NCI-H446 treated with DMSO at 0.1 percent for 48 hours (cell line): ENCODE measurements at regions not wholly inside any gene's neighbourhood (a gene's known extent, or its start where the extent isn't known, plus 50 kb on each side); places are given as distances from the start of the nearest gene placed in this dataset.
"Not testable (repeated sequence)": the region's sequence is repeated elsewhere in the genome, so short reads cannot be mapped to it uniquely, and the experiment has no call there.

Source experiments
- DNase-seq: peaks from one replicate; lab custom pipeline; 2025; lab: John Stamatoyannopoulos, UW

- DNase-seq = no peak
These were observed 637.1 kb upstream of the CCNG1 start for GRCh38 chr5:162800301-162800700.

DNA sequence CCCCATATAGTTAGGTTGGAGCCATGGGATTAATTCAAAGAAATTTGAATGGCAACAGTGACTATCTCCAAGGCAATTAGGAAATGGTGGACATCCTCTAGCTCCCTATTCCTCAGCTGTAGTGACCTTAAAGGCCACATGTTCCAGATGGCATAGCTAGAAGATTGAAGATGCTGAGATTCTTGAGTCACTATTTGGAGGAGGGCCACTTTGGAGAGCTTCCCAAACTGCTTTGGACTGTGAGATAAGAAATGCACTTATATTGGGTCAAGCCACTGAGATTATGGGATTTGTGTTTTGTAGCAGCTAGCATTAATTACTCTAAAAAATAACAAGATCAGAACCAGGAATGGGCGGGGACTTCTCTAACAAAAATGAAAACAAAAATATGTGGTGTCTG lies 636.2 kb upstream of the CCNG1 start:
- no peak for DNase-seq

GRCh38 chr5:162806195-162806594 lies 631.2 kb upstream of the CCNG1 start:
- DNase-seq = no peak

DNA sequence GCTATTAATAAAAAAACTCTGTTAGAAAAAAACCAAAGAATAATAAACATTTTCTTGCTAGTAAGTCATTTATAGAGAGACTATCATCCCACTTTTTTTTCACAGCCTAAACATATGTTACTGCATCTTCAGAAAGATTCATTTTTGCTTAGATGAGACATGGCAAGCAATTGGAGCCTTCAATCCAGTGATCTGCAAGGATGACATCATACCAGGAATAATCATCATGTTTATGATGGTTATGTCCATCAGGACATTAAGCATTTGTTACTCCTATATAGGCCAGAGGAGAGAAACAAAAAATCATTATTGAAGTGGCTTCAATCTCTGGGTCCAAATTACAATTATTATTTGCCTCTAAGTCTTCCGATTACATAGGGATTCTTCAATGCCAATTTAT lies 626.3 kb upstream of the CCNG1 start:
- DNase-seq = peak; percentile 19

GRCh38 chr5:162816816-162817215 lies 620.6 kb upstream of the CCNG1 start:
- DNase-seq = no peak

- DNase-seq = no peak
These were observed 620.0 kb upstream of the CCNG1 start for GRCh38 chr5:162817364-162817763.

GRCh38 chr5:162821664-162822063 lies 615.7 kb upstream of the CCNG1 start:
- DNase-seq = not testable (repeated sequence)

GRCh38 chr5:162824360-162824759 lies 613.0 kb upstream of the CCNG1 start:
- no peak for DNase-seq

DNA sequence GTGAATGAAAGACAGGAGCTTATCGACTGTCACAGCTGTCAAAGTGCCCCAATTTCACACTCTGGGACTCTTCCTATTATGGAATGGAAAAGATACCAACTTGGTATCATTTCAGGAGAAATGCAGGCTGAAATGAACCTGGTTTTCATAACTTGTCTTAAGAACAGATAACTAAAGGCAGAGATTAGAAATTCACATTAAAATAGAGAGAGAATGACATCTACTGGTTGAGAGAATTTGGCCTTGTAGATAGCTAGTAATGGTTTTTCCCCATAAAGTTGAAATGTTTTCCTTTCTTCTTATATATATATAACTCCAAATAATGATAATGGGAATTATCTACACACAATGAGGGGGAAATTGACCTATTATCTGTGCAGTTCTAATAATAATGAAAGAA lies 600.2 kb upstream of the CCNG1 start:
- no peak for DNase-seq

DNA sequence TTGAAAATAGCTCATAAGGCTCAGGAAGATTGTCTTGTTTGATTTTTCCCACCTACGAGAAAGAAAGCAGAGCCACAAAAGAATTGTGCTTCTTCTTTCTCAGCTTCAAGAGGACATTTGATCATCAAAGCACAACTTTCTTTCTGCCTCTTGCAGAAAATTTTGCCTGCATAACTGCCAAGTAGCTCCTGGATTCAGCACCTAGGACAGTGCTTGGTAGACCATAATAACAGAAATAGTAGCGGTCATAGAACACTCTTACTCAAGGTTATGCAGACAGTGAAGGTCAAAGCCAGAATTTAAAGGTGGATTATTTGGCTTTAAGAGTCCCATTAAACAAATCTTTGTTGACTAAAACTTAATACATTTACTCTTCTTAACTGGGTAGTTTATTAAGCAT lies 594.7 kb upstream of the CCNG1 start:
- no peak for DNase-seq

DNA sequence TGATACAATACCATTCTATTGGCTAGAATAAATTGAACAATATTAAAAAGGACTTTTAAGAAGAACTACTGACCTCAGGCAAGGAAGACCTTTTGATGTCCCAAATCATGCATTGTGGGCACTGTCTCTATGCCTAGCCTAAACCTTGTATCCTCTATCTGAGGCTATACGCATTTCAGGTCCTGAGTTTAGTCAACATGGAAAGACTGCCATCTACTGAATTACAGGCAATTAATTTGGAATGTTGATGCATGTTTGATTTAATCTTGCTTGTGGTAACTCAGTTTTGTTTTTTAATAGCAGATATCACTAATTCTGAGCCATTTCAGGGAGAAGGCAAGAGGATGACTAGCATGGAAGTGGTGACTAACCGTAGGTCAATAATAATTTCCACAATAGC lies 585.3 kb upstream of the CCNG1 start:
- DNase-seq = peak; percentile 2

- no peak for DNase-seq
These were observed 578.6 kb upstream of the CCNG1 start for GRCh38 chr5:162858770-162859169.

DNA sequence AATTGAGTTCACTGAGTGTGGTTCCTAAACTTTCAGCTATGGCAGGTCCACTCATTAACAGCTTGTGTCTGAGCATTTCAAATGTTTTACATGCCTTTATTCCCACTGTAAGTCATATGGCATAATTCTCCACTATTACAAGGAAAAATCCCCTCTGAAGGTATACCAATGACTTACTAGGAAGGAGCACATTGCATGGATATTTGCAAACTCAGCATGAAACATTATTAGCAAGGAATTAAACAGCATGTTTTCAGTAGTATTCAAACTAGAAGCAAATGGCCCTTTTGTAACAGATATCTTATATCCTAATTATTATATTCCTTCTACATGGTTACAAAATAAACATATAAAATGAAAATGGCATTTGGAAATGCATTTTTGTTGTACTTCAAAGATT lies 566.4 kb upstream of the CCNG1 start:
- no peak for DNase-seq

DNA sequence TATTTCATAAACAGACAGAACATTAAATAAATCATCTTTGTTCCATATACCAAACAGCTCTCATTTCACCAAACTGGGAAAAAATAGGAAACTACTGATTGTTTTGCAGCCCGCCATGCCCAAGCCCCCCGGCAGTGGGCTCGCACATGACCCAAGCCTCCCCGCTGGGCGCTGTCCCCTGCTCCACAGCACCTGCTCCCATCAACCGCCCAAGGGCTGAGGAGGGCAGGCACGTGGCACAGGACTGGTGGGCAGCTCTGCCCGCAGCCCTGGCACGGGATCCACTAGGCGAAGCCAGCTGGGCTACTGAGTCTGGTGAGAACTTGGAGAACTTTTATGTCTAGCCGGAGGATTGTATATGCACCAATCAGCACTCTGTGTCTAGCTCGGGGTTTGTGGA lies 554.8 kb upstream of the CCNG1 start:
- no peak for DNase-seq

DNA sequence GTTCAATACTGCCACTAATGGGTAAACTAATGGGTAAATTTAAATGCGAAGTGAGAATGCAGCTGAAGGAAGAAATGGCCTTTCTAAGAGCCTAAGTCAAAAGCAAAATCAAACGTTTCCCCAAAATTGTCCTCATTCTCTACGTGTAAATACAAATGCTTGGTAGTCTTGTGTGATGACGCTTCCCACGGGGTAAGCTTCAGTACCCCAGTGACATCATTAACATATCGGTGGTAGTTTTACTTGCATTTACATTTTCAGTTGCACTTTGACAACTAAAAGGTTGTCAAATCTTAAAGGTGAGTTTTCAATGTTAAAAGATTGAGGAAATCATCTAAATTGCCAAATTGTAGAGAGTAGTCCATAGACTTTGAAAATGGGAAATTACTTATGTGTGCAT lies 550.7 kb upstream of the CCNG1 start:
- no peak for DNase-seq

DNA sequence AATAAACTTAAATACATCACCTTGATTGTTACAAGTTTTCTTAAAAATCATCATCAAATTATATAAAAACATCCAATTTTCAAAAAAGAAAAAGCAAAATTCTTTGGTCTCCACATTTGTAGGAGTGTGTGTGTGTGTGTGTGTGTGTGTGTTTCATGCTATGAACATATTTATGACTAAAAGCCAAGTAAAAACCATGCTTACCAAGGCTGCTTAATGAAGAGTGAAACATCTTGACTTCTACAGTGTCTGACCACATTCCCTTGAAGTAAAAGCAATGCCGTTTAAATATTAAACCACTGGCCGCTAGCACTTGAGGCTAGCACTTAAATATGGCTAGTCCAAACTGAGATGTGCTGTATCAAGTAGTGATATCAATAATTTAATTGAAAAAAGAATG lies 549.1 kb upstream of the CCNG1 start:
- no peak for DNase-seq

DNA sequence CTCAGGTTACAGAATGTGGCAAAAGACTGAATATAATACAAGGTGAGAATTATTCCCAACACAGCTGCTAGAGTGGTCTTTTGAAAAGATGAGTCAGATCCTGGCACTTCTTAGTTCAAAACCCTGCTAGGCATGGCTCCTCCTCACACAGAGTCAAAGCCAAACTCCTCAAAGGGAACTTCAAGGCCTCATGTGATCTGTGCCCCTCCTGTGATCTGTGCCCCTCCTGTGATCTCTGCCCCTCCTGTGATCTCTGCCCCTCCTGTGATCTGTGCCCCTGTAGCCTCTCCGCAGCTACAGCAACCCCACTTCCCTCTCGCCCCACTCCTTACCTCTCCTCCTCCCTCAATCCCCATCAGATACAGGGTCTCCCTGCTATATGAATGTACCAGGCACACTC lies 525.5 kb upstream of the CCNG1 start:
- DNase-seq = peak; percentile 26

GRCh38 chr5:162916368-162916767 lies 521.0 kb upstream of the CCNG1 start:
- DNase-seq = no peak

DNA sequence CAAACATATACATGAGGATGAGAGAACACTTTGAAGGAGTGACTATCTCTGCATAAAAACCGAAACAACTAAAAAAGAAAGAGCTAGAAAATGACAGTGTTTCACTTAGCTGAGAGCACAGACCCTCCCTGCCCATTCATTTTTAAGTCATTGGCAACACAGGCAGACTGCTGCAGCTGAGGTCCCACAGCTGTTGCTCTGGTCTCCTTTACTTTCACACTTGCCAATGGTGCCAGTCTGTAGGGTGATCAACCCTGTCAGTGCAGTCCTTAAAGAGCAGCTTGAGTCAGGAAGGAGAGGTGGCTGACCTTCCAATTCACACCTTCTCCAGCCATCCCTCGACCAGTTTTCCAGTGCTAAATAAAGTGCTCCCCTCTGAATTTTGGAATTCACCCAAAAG lies 508.3 kb upstream of the CCNG1 start:
- no peak for DNase-seq

GRCh38 chr5:162931501-162931900 lies 505.9 kb upstream of the CCNG1 start:
- DNase-seq = no peak

DNA sequence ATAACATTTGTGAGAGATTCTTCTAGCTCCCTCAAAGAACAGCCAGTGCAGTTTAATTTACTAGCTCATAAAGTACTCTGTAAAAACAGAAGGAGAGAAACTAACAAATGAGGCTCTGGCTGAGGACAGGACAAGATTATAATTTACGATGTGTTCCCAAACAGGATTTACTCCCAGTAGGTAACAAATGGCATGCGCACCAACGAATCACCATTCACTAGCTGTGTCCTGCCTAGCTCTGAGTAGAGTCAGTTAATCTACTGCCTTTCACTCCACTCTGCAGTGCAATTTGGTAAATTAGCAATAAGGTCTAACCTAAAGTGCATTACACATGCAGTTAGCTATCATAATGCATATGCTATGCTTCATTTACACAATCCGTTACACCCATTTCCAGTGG lies 497.4 kb upstream of the CCNG1 start:
- DNase-seq = no peak

DNA sequence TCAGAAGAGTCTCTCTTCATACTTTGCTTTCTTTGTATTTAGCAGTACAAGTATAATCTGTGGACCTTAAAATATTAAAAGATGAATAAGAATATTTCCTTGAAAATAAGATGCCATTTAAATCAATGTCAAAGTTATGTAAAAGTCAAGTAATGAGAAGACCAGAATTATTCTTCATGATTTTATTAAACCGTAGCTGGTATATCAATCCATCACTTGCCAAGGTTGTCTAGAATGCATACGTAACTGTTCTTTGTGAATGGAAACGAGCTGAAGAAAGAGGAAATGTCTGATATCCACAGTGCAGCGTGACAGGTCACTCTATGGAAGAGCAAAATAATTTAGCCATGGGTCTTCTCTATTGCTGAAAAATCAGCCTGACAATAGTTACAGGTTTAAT lies 488.7 kb upstream of the CCNG1 start:
- DNase-seq = no peak

- DNase-seq = no peak
These were observed 480.8 kb upstream of the CCNG1 start for GRCh38 chr5:162956570-162956969.

- not testable (repeated sequence) for DNase-seq
These were observed 473.3 kb upstream of the CCNG1 start for GRCh38 chr5:162964144-162964543.

GRCh38 chr5:162990063-162990462 lies 447.3 kb upstream of the CCNG1 start:
- DNase-seq = no peak
